Panc1 (cell line): ENCODE measurements at regions not wholly inside any gene's neighbourhood (a gene's known extent, or its start where the extent isn't known, plus 50 kb on each side); places are given as distances from the start of the nearest gene placed in this dataset.
"Not testable (repeated sequence)": the region's sequence is repeated elsewhere in the genome, so short reads cannot be mapped to it uniquely, and the experiment has no call there.

Experiments
- ATAC-seq: fragments of 200-7000 bp; cut with Tn5 transposase; 2 replicates; pipeline ENCODE4 v1.9.1; 2020; ENCODE audit warnings: mild to moderate bottlenecking, moderate library complexity
- BruUV-seq: library from RNA; stranded (reverse); fragments of 400-500 nt; replicated peaks from 2 replicates; lab custom pipeline; 2021; lab: Mats Ljungman, UMichigan
- CTCF ChIA-PET: fragments of 300-600 bp; sonication (Branson Sonifier 250); formaldehyde crosslinking; loops from one replicate; lab custom pipeline; 2022; ENCODE audit warnings: antibody characterized with exemption; lab: Charles Lee
- POLR2A ChIA-PET: fragments of 300-600 bp; sonication (Branson Sonifier 250); formaldehyde crosslinking; loops from one replicate; lab custom pipeline; 2022; ENCODE audit warnings: antibody characterized with exemption; lab: Charles Lee
- DNase-seq: peaks from one replicate; pipeline ENCODE4 v3.0.0-alpha.2; 2010; ENCODE audit warnings: low read depth, low spot score
- H3K27ac ChIP-seq: 2 replicates; pipeline ENCODE4 v1.5.1; 2011; ENCODE audit warnings: mild to moderate bottlenecking, low read length, inconsistent platforms
- H3K27me3 ChIP-seq: fragments of 200-500 bp; sonication (Bioruptor generic); 2 replicates; pipeline ENCODE4 v1.6.0; 2014; ENCODE audit warnings: low read length, inconsistent platforms; ENCODE audit not compliant: control insufficient read depth, insufficient read depth
- H3K36me3 ChIP-seq: fragments of 200-500 bp; sonication (Bioruptor generic); 2 replicates; pipeline ENCODE4 v1.5.1; 2014; ENCODE audit warnings: inconsistent platforms, mild to moderate bottlenecking, low read length, moderate library complexity; ENCODE audit not compliant: control insufficient read depth, insufficient read depth
- H3K4me1 ChIP-seq: 2 replicates; pipeline ENCODE4 v1.5.1; 2011; ENCODE audit warnings: inconsistent platforms, mild to moderate bottlenecking, low read length, moderate library complexity; ENCODE audit not compliant: control insufficient read depth, insufficient read depth
- H3K4me3 ChIP-seq, 2 experiments: 2 replicates each; pipeline ENCODE4 v1.5.1; 2011 to 2012; ENCODE audit warnings: low read depth in 2 of 2, low read length in 2 of 2, mild to moderate bottlenecking in 2 of 2, inconsistent platforms in 1 of 2, moderate library complexity in 1 of 2
- H3K9me3 ChIP-seq: fragments of 200-500 bp; sonication (Bioruptor generic); 2 replicates; pipeline ENCODE4 v1.5.1; 2014; ENCODE audit warnings: low read depth, mild to moderate bottlenecking, inconsistent platforms, low read length, moderate library complexity; ENCODE audit not compliant: control insufficient read depth, insufficient read depth
- in situ Hi-C: cut with HindIII; loops from 2 replicates; pipeline ENCODE4 v1.10.0; 2016; ENCODE audit warnings: low sequenced_read_pairs, low pct_unique_long_range_greater_than_20kb
- intact Hi-C: fragments of 100-400 bp; cut with micrococcal nuclease; formaldehyde crosslinking; loops from one replicate; pipeline ENCODE4 v1.10.0; 2022; ENCODE audit not compliant: unreplicated experiment
- TF ChIP-seq, protein P1 (sequence below): fragments of 450-650 bp; IDR thresholded peaks from 2 replicates; pipeline ENCODE4 v1.5.1; 2017; ENCODE audit warnings: mild to moderate bottlenecking

DNA sequence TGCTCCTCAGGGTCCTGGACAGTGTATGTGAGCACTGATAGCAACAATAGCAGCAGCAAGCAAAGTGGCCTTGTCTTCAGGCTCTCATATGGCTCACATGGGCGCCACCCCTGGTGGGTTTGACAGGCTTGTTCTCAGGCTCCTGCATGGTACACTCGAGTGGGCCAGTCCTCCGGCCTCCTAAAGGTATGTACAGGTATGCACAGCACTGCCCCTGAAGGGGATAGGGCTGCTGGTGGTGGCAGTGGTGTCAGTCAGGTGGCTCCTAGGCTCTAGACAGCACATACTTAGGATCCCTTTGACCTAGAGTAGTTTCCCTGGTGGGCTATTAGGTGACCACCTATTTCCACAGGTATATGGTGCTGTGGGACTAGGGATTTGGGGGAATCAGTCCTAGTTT, 79.8 kb downstream of the LGALS9B start:
- ATAC-seq, intact Hi-C loops, in situ Hi-C loops, H3K4me3 ChIP-seq, H3K4me1 ChIP-seq, H3K9me3 ChIP-seq, POLR2A ChIA-PET, DNase-seq, CTCF ChIA-PET, H3K36me3 ChIP-seq, BruUV-seq, H3K27me3 ChIP-seq, H3K27ac ChIP-seq: not testable (repeated sequence)

DNA sequence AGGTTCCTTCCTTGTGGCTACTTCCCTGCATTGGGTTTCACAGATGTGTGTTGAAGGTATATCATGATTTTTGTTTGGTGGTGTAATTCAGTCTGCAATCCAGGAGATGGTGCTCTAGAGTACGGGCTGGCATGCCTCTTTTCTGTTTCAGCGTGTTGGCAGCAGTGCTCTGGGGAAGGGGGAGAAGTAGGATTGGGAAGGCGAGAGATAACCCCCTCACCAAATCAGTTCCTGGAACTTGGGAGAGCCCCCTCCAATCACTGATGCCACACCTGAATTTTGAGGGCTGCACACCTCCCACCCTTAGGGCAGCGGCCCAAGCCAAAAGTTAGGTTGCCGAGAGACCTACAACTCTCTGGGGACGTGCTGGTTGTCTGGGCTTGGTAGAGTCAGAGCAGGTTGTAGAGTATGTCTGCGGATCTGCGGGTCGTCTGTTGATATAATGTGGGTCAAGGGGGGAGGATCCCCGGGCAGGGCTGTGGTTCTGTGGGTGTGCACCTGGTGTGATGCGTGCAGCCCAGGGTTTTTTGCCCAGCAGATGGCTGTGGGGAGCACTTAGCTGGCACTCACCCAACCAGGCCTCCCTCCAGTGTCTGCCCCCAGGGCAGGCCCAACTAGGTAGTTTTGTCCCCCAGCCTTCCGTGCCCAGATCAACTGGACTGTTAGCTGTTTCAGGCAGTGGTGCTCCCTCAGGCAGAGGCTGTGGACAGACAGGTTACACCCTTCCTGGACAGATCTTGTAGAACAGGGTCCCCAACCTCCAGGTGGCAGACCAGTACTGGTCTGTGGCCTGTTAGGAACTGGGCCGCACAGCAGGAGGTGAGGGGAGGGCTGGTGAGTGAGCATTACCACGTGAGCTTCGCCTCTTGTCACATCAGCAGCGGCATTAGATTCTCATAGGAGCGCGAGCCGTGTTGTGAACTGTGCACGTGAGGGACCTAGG, 85.7 kb downstream of the LGALS9B start:
- BruUV-seq, H3K4me3 ChIP-seq, H3K27ac ChIP-seq, H3K36me3 ChIP-seq, H3K4me1 ChIP-seq, POLR2A ChIA-PET, in situ Hi-C loops, H3K9me3 ChIP-seq, intact Hi-C loops, CTCF ChIA-PET, H3K27me3 ChIP-seq: not testable (repeated sequence)
- TF ChIP-seq, protein P1, sequence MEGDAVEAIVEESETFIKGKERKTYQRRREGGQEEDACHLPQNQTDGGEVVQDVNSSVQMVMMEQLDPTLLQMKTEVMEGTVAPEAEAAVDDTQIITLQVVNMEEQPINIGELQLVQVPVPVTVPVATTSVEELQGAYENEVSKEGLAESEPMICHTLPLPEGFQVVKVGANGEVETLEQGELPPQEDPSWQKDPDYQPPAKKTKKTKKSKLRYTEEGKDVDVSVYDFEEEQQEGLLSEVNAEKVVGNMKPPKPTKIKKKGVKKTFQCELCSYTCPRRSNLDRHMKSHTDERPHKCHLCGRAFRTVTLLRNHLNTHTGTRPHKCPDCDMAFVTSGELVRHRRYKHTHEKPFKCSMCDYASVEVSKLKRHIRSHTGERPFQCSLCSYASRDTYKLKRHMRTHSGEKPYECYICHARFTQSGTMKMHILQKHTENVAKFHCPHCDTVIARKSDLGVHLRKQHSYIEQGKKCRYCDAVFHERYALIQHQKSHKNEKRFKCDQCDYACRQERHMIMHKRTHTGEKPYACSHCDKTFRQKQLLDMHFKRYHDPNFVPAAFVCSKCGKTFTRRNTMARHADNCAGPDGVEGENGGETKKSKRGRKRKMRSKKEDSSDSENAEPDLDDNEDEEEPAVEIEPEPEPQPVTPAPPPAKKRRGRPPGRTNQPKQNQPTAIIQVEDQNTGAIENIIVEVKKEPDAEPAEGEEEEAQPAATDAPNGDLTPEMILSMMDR = peak; percentile 68
- peak; percentile 51; the same call in 1 of the 2 replicates for ATAC-seq
- DNase-seq = peak; percentile 13

DNA sequence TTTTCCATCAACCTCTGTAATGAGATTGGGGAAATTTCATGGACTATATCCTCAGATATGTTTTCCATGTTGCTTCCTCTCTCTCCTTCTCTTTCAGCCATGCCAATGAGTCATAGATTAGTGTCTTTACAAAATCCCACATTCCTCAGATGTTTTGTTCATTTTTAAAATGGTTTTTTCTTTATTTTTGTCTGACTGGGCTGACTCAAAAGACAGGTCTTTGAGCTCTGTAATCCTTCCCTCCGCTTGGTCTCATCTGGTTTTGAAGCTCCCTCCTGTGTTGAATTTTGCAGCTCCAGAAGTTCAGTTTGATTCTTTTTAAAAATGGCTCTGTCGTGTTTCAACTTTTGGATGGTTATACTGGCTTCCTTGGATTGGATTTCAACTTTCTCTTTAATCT, 86.7 kb downstream of the LGALS9B start:
- POLR2A ChIA-PET, H3K4me3 ChIP-seq, H3K36me3 ChIP-seq, ATAC-seq, DNase-seq, H3K27ac ChIP-seq, CTCF ChIA-PET, BruUV-seq, H3K9me3 ChIP-seq, H3K4me1 ChIP-seq, in situ Hi-C loops, intact Hi-C loops, H3K27me3 ChIP-seq: not testable (repeated sequence)

DNA sequence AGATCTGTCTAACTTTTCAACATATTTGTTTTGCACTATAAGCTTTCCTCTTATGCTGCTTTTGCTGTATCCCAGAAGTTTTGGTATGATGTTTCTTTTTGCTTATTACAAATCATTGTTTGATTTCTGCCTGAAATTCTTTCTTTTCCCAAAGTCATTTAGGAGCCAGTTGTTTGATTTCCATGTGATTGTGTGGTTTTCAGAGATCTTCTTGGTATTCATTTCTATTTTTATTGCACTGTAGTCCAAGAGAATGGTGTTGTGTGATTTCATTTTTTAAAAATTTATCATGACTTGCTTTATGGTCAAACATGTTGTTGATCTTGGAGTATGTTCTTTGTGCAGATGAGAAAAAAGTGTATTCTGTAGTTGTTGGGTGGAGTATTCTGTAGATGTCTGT, 88.1 kb downstream of the LGALS9B start:
- CTCF ChIA-PET = not testable (repeated sequence)

DNA sequence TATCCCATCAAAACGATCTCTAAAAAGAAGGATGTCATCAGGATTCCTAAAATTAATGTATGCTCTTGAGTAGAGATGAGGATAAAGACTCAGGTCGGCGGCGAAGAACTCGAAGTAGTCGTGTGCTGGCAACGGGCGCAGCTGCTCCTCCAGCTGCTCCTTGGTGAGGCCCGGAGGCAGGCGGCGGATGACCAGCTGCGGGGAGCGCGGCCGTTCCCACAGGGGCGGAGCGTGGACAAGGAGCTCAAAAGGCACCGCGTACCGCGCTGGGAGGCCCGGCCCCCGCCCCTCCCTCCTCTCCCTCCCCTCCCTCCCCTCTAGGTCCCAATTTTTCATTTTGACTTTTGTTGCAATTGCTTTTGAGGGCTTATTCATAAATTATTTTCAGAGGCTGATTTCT, 90.7 kb downstream of the LGALS9B start:
- CTCF ChIA-PET, H3K4me1 ChIP-seq, H3K4me3 ChIP-seq, H3K9me3 ChIP-seq, BruUV-seq, H3K27ac ChIP-seq, in situ Hi-C loops, intact Hi-C loops, H3K27me3 ChIP-seq, POLR2A ChIA-PET, ATAC-seq, DNase-seq, H3K36me3 ChIP-seq: not testable (repeated sequence)

More for the DNA sequence above, 88.1 kb downstream of the LGALS9B start:
- H3K4me3 ChIP-seq, H3K9me3 ChIP-seq, DNase-seq, intact Hi-C loops, H3K27ac ChIP-seq, in situ Hi-C loops, H3K27me3 ChIP-seq, BruUV-seq, POLR2A ChIA-PET, H3K4me1 ChIP-seq, H3K36me3 ChIP-seq, ATAC-seq: not testable (repeated sequence)

DNA sequence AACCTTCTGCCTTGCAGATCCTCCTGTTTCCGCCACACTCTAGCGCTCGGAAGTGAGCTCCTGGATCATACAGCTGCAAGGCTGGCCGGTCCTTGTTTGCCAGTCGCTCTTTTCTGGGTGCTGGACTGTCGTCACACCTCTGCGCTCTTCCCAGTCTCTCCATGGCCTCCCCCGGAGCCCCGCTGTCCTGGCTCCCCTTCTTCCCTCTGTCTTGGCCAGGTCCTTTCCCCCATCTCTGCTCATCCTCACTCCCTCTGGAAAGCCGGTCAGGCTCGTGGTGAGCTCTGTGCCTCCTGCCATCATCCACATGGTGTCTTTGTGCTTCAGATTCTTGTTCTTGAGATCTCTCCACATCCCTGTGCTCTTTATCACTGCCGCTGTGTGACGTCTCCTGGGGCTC, 91.6 kb downstream of the LGALS9B start:
- ATAC-seq, in situ Hi-C loops, H3K36me3 ChIP-seq, H3K4me3 ChIP-seq, CTCF ChIA-PET, intact Hi-C loops, H3K4me1 ChIP-seq, BruUV-seq, H3K27ac ChIP-seq, DNase-seq, H3K27me3 ChIP-seq, POLR2A ChIA-PET, H3K9me3 ChIP-seq: not testable (repeated sequence)
